Transverse colon (tissue), 4 donors: ENCODE measurements at regions not wholly inside any gene's neighbourhood (a gene's known extent, or its start where the extent isn't known, plus 50 kb on each side); places are given as distances from the start of the nearest gene placed in this dataset.

Experiments
- DNase-seq: peaks from one replicate; pipeline ENCODE4 v3.0.0-alpha.2; 2019
- H3K27ac ChIP-seq, 4 donors: fragments of 200-600 bp; sonication (generic); 2 replicates each; pipeline ENCODE4 v1.5.1; 2016 to 2018; ENCODE audit warnings: inconsistent platforms in 4 of 4
- H3K27me3 ChIP-seq: fragments of 200-600 bp; sonication (generic); 2 replicates; pipeline ENCODE4 v1.5.1; 2017; ENCODE audit warnings: inconsistent platforms
- H3K36me3 ChIP-seq, 4 donors: fragments of 200-600 bp; sonication (generic); 2 replicates each; pipeline ENCODE4 v1.5.1; 2017 to 2019; ENCODE audit warnings: inconsistent platforms in 4 of 4
- H3K4me1 ChIP-seq, 4 donors: fragments of 200-600 bp; sonication (generic); 2 replicates each; pipeline ENCODE4 v1.5.1; 2017 to 2020; ENCODE audit warnings: inconsistent platforms in 4 of 4
- H3K4me3 ChIP-seq, 4 donors: fragments of 200-600 bp; sonication (generic); 1 replicate in 1 of 4; 2 replicates in 3 of 4; pipeline versions ENCODE4 v1.5.1 to v1.6.1; 2017 to 2019; ENCODE audit warnings: inconsistent platforms in 4 of 4
- H3K9me3 ChIP-seq, 2 donors: fragments of 200-600 bp; sonication (generic); 2 replicates each; pipeline ENCODE4 v1.5.1; 2017 to 2019; ENCODE audit warnings: inconsistent platforms in 2 of 2
- CTCF ChIP-seq, 5 experiments: fragments of 200-600 bp in 3 of 5; fragments of 450-650 bp in 2 of 5; sonication (generic) in 3 of 5; IDR thresholded peaks; 1 replicate in 2 of 5; 2 replicates in 3 of 5; pipeline ENCODE4 v1.5.1; 2016 to 2017; ENCODE audit warnings: antibody characterized with exemption in 5 of 5, inconsistent platforms in 3 of 5, mild to moderate bottlenecking in 2 of 5, moderate library complexity in 1 of 5
- EP300 ChIP-seq: sonication (generic); formaldehyde crosslinking; IDR thresholded peaks from one replicate; pipeline ENCODE4 v1.6.1; 2017; ENCODE audit warnings: antibody characterized with exemption, low read depth
- POLR2A ChIP-seq: fragments of 450-650 bp; IDR thresholded peaks from one replicate; pipeline ENCODE4 v1.6.1; 2016; ENCODE audit warnings: antibody characterized with exemption, mild to moderate bottlenecking, moderate library complexity
- POLR2AphosphoS5 ChIP-seq, 3 donors: sonication (generic); formaldehyde crosslinking; IDR thresholded peaks; one replicate each; pipeline ENCODE4 v1.6.1; 2016; ENCODE audit warnings: antibody characterized with exemption in 3 of 3
- WGBS, 2 donors: methylation state at CpG; one replicate each; pipeline ENCODE4 v1.1.5; 2018; ENCODE audit warnings: low coverage in 1 of 2; 5-methylcytosine and 5-hydroxymethylcytosine counted together
- in situ Hi-C, 4 donors: fragments of 200-750 bp; cut with MboI; loops; one replicate each; pipeline versions ENCODE4 v1.15.0 to v1.15.1; 2017; ENCODE audit warnings: low sequenced_read_pairs in 3 of 4, low pct_ligation_motif_present in 1 of 4, low pct_unique_long_range_greater_than_20kb in 1 of 4
- intact Hi-C: fragments of 100-400 bp; cut with DNase I; formaldehyde crosslinking; loops from one replicate; pipeline ENCODE4 v1.15.1; 2023; ENCODE audit warnings: low total_unique reads

- no peak overlapping the region for H3K4me3 ChIP-seq
- no peaks in the 10 kb centered on the region for H3K27me3 ChIP-seq
- DNase-seq: no peak
- in situ Hi-C loops (no loop called here), intact Hi-C loops (no loop called here)
- 47 to 82% methylated on average over 1 of the region's 1 CpG for WGBS, 2 donors
- H3K4me1 ChIP-seq: no peaks in the 10 kb centered on the region
- H3K27ac ChIP-seq: no peak overlapping the region
- H3K9me3 ChIP-seq: no peaks in the 10 kb centered on the region
- TF ChIP-seq POLR2AphosphoS5 (IDR thresholded peaks at IDR 0.05) (no peak), CTCF (IDR thresholded peaks at IDR 0.05) (no peak), EP300 (no peak), POLR2A (no peak)
- H3K36me3 ChIP-seq: no peaks in the 10 kb centered on the region
Observed at GRCh38 chr13:57969951-57970350, 338.4 kb downstream of the PCDH17 start.

- no peak overlapping the region for H3K4me3 ChIP-seq
- no peaks in the 10 kb centered on the region for H3K9me3 ChIP-seq
- no peak for TF ChIP-seq POLR2AphosphoS5 (IDR thresholded peaks at IDR 0.05)
- TF ChIP-seq POLR2A: no peak
- TF ChIP-seq EP300: no peak
- no peak for TF ChIP-seq CTCF (IDR thresholded peaks at IDR 0.05)
- H3K4me1 ChIP-seq: no peaks in the 10 kb centered on the region
- intact Hi-C loops (no loop called here), in situ Hi-C loops (no loop called here)
- H3K36me3 ChIP-seq: no peaks in the 10 kb centered on the region
- WGBS, 2 donors: 27 to 34% methylated on average over 1 of the region's 1 CpG
- DNase-seq: no peak
- no peaks in the 10 kb centered on the region for H3K27me3 ChIP-seq
- no peak overlapping the region for H3K27ac ChIP-seq
Observed at GRCh38 chr13:57970404-57970803, 338.9 kb downstream of the PCDH17 start.

GRCh38 chr13:57982782-57983181 is 351.2 kb downstream of the PCDH17 start:
- DNase-seq: no peak
- intact Hi-C loops: no loop called here
- TF ChIP-seq POLR2AphosphoS5 (IDR thresholded peaks at IDR 0.05): no peak
- TF ChIP-seq CTCF (IDR thresholded peaks at IDR 0.05): no peak
- no peak for TF ChIP-seq EP300
- no peak for TF ChIP-seq POLR2A
- H3K27me3 ChIP-seq: no peaks in the 10 kb centered on the region
- no peaks in the 10 kb centered on the region for H3K4me1 ChIP-seq
- H3K36me3 ChIP-seq: no peaks in the 10 kb centered on the region
- no peak overlapping the region for H3K4me3 ChIP-seq
- no peak overlapping the region for H3K27ac ChIP-seq
- in situ Hi-C loops: no loop called here
- peaks cover 4 to 6% of the 10 kb centered on the region in 2 donors for H3K9me3 ChIP-seq

GRCh38 chr13:57988276-57988675 is 356.7 kb downstream of the PCDH17 start:
- no peak for DNase-seq
- H3K4me3 ChIP-seq: no peak overlapping the region
- H3K27me3 ChIP-seq: no peaks in the 10 kb centered on the region
- WGBS, 2 donors: 85 to 86% methylated on average over 2 of the region's 2 CpGs
- no peaks in the 10 kb centered on the region for H3K4me1 ChIP-seq
- TF ChIP-seq EP300: no peak
- TF ChIP-seq CTCF (IDR thresholded peaks at IDR 0.05): no peak
- no peak for TF ChIP-seq POLR2A
- no peak for TF ChIP-seq POLR2AphosphoS5 (IDR thresholded peaks at IDR 0.05)
- no peaks in the 10 kb centered on the region for H3K36me3 ChIP-seq
- intact Hi-C loops: no loop called here
- in situ Hi-C loops: no loop called here
- no peak overlapping the region for H3K27ac ChIP-seq
- peaks cover 4 to 6% of the 10 kb centered on the region in 2 donors for H3K9me3 ChIP-seq
